H9 (cell line): ENCODE measurements at regions not wholly inside any gene's neighbourhood (a gene's known extent, or its start where the extent isn't known, plus 50 kb on each side); places are given as distances from the start of the nearest gene placed in this dataset.

Source experiments
- DNase-seq: peaks from one replicate; pipeline ENCODE4 v3.0.0-alpha.2; 2017
- H2AFZ ChIP-seq: one replicate; pipeline ENCODE4 v1.6.1; 2013; ENCODE audit warnings: mild to moderate bottlenecking, low read length, control low read depth, moderate library complexity
- H2AK5ac ChIP-seq: 2 replicates; pipeline ENCODE4 v1.6.1; 2013; ENCODE audit warnings: low read length, control low read depth, mixed read lengths; ENCODE audit not compliant: insufficient read length
- H2BK120ac ChIP-seq: one replicate; pipeline ENCODE4 v1.6.1; 2013; ENCODE audit warnings: low read depth, mild to moderate bottlenecking, low read length, control low read depth, inconsistent platforms; ENCODE audit not compliant: poor library complexity, severe bottlenecking
- H2BK12ac ChIP-seq: 2 replicates; pipeline ENCODE4 v1.6.1; 2013; ENCODE audit warnings: low read length, control low read depth, mixed read lengths, low read depth; ENCODE audit not compliant: insufficient read length
- H2BK15ac ChIP-seq: 2 replicates; pipeline ENCODE4 v1.6.1; 2013; ENCODE audit warnings: low read depth, low read length, control low read depth
- H2BK20ac ChIP-seq: one replicate; pipeline ENCODE4 v1.6.1; 2013; ENCODE audit warnings: low read depth, mild to moderate bottlenecking, low read length, control low read depth, inconsistent platforms; ENCODE audit not compliant: poor library complexity, severe bottlenecking
- H2BK5ac ChIP-seq: 2 replicates; pipeline ENCODE4 v1.6.1; 2013; ENCODE audit warnings: low read length, control low read depth, mixed read lengths; ENCODE audit not compliant: insufficient read length
- H3K14ac ChIP-seq: 2 replicates; pipeline ENCODE4 v1.6.1; 2013; ENCODE audit warnings: low read length, control low read depth; ENCODE audit not compliant: insufficient read depth
- H3K18ac ChIP-seq: 2 replicates; pipeline ENCODE4 v1.6.1; 2013; ENCODE audit warnings: low read depth, mild to moderate bottlenecking, mixed read lengths, low read length, control low read depth; ENCODE audit not compliant: insufficient read length
- H3K23ac ChIP-seq: 2 replicates; pipeline ENCODE4 v1.6.1; 2013; ENCODE audit warnings: low read length, control low read depth, mixed read lengths, low read depth; ENCODE audit not compliant: insufficient read length
- H3K23me2 ChIP-seq: 2 replicates; pipeline ENCODE4 v1.6.1; 2013; ENCODE audit warnings: low read depth, mild to moderate bottlenecking, mixed read lengths, low read length, control low read depth; ENCODE audit not compliant: insufficient read length, poor library complexity, severe bottlenecking
- H3K27ac ChIP-seq: 2 replicates; pipeline ENCODE4 v1.5.1; 2013; ENCODE audit warnings: low read length, control low read depth, mixed read lengths, low read depth; ENCODE audit not compliant: insufficient read length
- H3K27me3 ChIP-seq: 2 replicates; pipeline ENCODE4 v1.6.1; 2013; ENCODE audit warnings: low read length, control low read depth, inconsistent platforms; ENCODE audit not compliant: insufficient read depth
- H3K4ac ChIP-seq: 2 replicates; pipeline ENCODE4 v1.6.1; 2013; ENCODE audit warnings: low read depth, mild to moderate bottlenecking, control low read depth, inconsistent platforms, low read length, moderate library complexity
- H3K4me1 ChIP-seq: 2 replicates; pipeline ENCODE4 v1.6.1; 2013; ENCODE audit warnings: low read length, control low read depth, inconsistent platforms; ENCODE audit not compliant: insufficient read depth
- H3K4me2 ChIP-seq: 2 replicates; pipeline ENCODE4 v1.6.1; 2013; ENCODE audit warnings: low read length, control low read depth, mixed read lengths; ENCODE audit not compliant: insufficient read length, insufficient read depth
- H3K56ac ChIP-seq: 2 replicates; pipeline ENCODE4 v1.6.1; 2013; ENCODE audit warnings: low read depth, mild to moderate bottlenecking, mixed read lengths, low read length, control low read depth; ENCODE audit not compliant: insufficient read length
- H3K79me1 ChIP-seq: 2 replicates; pipeline ENCODE4 v1.6.1; 2013; ENCODE audit warnings: low read depth, mild to moderate bottlenecking, moderate library complexity, low read length, control low read depth, inconsistent platforms; ENCODE audit not compliant: insufficient read depth, poor library complexity, severe bottlenecking
- H3K79me2 ChIP-seq: 2 replicates; pipeline ENCODE4 v1.6.1; 2013; ENCODE audit warnings: low read length, control low read depth, inconsistent platforms; ENCODE audit not compliant: insufficient read depth
- H3K9ac ChIP-seq: 2 replicates; pipeline ENCODE4 v1.6.1; 2013; ENCODE audit warnings: low read length, control low read depth, mixed read lengths; ENCODE audit not compliant: insufficient read length; ENCODE audit errors: extremely low read depth
- H3K9me3 ChIP-seq: one replicate; pipeline ENCODE4 v1.6.1; 2013; ENCODE audit warnings: low read depth, low read length, inconsistent platforms; ENCODE audit not compliant: control insufficient read depth
- H3T11ph ChIP-seq: one replicate; pipeline ENCODE4 v1.6.1; 2013; ENCODE audit warnings: mild to moderate bottlenecking, low read length, control low read depth, inconsistent platforms
- H4K20me1 ChIP-seq: one replicate; pipeline ENCODE4 v1.6.1; 2013; ENCODE audit not compliant: control insufficient read depth, insufficient read length, insufficient read depth
- H4K5ac ChIP-seq: 2 replicates; pipeline ENCODE4 v1.6.1; 2013; ENCODE audit warnings: low read depth, mild to moderate bottlenecking, mixed read lengths, low read length, control low read depth; ENCODE audit not compliant: insufficient read length
- H4K8ac ChIP-seq: replicated peaks from 2 replicates; pipeline ENCODE4 v1.6.1; 2013; ENCODE audit warnings: low read length, control low read depth, mixed read lengths, low read depth; ENCODE audit not compliant: insufficient read length
- H4K91ac ChIP-seq: 2 replicates; pipeline ENCODE4 v1.6.1; 2013; ENCODE audit warnings: low read depth, mild to moderate bottlenecking, moderate library complexity, mixed read lengths, low read length, control low read depth; ENCODE audit not compliant: insufficient read length
- H3K27ac Mint-ChIP-seq, 3 experiments: 2 replicates in 2 of 3; 3 replicates in 1 of 3; pipeline ENCODE4 v1.8.0; 2020 to 2021; ENCODE audit warnings: mixed read lengths in 3 of 3, mild to moderate bottlenecking in 1 of 3, moderate library complexity in 1 of 3
- H3K27me3 Mint-ChIP-seq: 2 replicates; pipeline ENCODE4 v1.8.0; 2021; ENCODE audit warnings: low read depth, mild to moderate bottlenecking, moderate library complexity, mixed read lengths
- H3K36me3 Mint-ChIP-seq, 3 experiments: 2 replicates in 2 of 3; 3 replicates in 1 of 3; pipeline ENCODE4 v1.8.0; 2020 to 2021; ENCODE audit warnings: low read depth in 3 of 3, mixed read lengths in 3 of 3; ENCODE audit not compliant: insufficient read depth in 1 of 3
- H3K4me1 Mint-ChIP-seq, 2 experiments: 2 replicates each; pipeline ENCODE4 v1.8.0; 2020; ENCODE audit warnings: mixed read lengths in 2 of 2
- H3K4me3 Mint-ChIP-seq, 2 experiments: 2 replicates in 1 of 2; 3 replicates in 1 of 2; pipeline ENCODE4 v1.8.0; 2020 to 2021; ENCODE audit warnings: mild to moderate bottlenecking in 2 of 2, mixed read lengths in 2 of 2, moderate library complexity in 1 of 2
- H3K9me3 Mint-ChIP-seq, 2 experiments: 2 replicates in 1 of 2; 3 replicates in 1 of 2; pipeline ENCODE4 v1.8.0; 2020; ENCODE audit warnings: mild to moderate bottlenecking in 2 of 2, mixed read lengths in 2 of 2, moderate library complexity in 1 of 2
- CTCF ChIP-seq: fragments of 200-600 bp; sonication (generic); conservative IDR thresholded peaks from 3 replicates; pipeline ENCODE4 v1.8.0; 2021; ENCODE audit warnings: antibody characterized with exemption, mild to moderate bottlenecking
- WGBS: extraction: QIAGEN DNeasy Blood & Tissue Kit; methylation state at CpG from one replicate; pipeline ENCODE4 v1.1.7; 2013; ENCODE audit warnings: missing lambda C conversion rate, low lambda C conversion rate, mixed read lengths; ENCODE audit not compliant: insufficient read length; ENCODE audit errors: extremely low coverage; 5-methylcytosine and 5-hydroxymethylcytosine counted together

GRCh38 chr4:123469696-123470095, 73.1 kb downstream of the SPRY1 start:
- H3K4me1 ChIP-seq = no peaks in the 10 kb centered on the region; the same call in 1 of the 2 replicates
- H3K4ac ChIP-seq = no peak overlapping the region
- Mint-ChIP-seq H3K27ac (no peak overlapping the region), H3K4me3 (no peak overlapping the region), H3K27me3 (no peaks in the 10 kb centered on the region), H3K9me3 (no peaks in the 10 kb centered on the region), H3K36me3 (no peaks in the 10 kb centered on the region), H3K4me1 (peaks cover 8 to 10% of the 10 kb centered on the region in 2 experiments)
- no peak overlapping the region for H3K27ac ChIP-seq
- H3K4me2 ChIP-seq = no peak overlapping the region
- no peak overlapping the region for H2BK12ac ChIP-seq
- H3K27me3 ChIP-seq = no peaks in the 10 kb centered on the region
- H2BK5ac ChIP-seq = no peak overlapping the region
- H3K79me2 ChIP-seq = no peaks in the 10 kb centered on the region
- no peak overlapping the region for H2BK20ac ChIP-seq
- no peak overlapping the region for H4K91ac ChIP-seq
- H2BK15ac ChIP-seq = no peak overlapping the region
- H4K20me1 ChIP-seq = no peaks in the 10 kb centered on the region
- no peak overlapping the region for H3K23ac ChIP-seq
- no peak overlapping the region for H3K56ac ChIP-seq
- H2AFZ ChIP-seq = no peak overlapping the region
- H2AK5ac ChIP-seq = no peak overlapping the region
- no peaks in the 10 kb centered on the region for H3K9me3 ChIP-seq
- no peaks in the 10 kb centered on the region for H3K79me1 ChIP-seq
- no CpG with 5 or more reads among the region's 2 CpGs for WGBS
- TF ChIP-seq CTCF = no peak
- no peak overlapping the region for H3T11ph ChIP-seq
- no peak overlapping the region for H3K14ac ChIP-seq
- no peak overlapping the region for H4K5ac ChIP-seq
- no peak for DNase-seq
- no peak overlapping the region for H3K9ac ChIP-seq
- H2BK120ac ChIP-seq = no peak overlapping the region
- H4K8ac ChIP-seq = no peak overlapping the region
- no peak overlapping the region for H3K18ac ChIP-seq
- no peaks in the 10 kb centered on the region for H3K23me2 ChIP-seq
